IMR-90 (cell line): ENCODE measurements at regions not wholly inside any gene's neighbourhood (a gene's known extent, or its start where the extent isn't known, plus 50 kb on each side); places are given as distances from the start of the nearest gene placed in this dataset.

Source experiments
- ATAC-seq: fragments of 200-7000 bp; cut with Tn5 transposase; 2 replicates; pipeline ENCODE4 v1.9.1; 2020; ENCODE audit warnings: low read depth, mild to moderate bottlenecking, moderate library complexity
- BruUV-seq: library from RNA; stranded (reverse); fragments of 400-500 nt; replicated peaks from 2 replicates; lab custom pipeline; 2021; lab: Mats Ljungman, UMichigan
- CTCF ChIA-PET: fragments of 300-600 bp; formaldehyde crosslinking; extraction: SDS; loops from one replicate; lab custom pipeline; 2021; ENCODE audit warnings: antibody characterized with exemption; lab: Yijun Ruan, JAX
- POLR2A ChIA-PET: fragments of 300-600 bp; sonication (Branson Sonifier 250); formaldehyde crosslinking; loops from one replicate; lab custom pipeline; 2022; ENCODE audit warnings: antibody characterized with exemption; ENCODE audit not compliant: unreplicated experiment; lab: Charles Lee
- DNase-seq: peaks from one replicate; pipeline ENCODE4 v3.0.0; 2013
- H2AFZ ChIP-seq: replicated peaks from 2 replicates; pipeline ENCODE3; 2013; ENCODE audit warnings: low read length, mild to moderate bottlenecking; ENCODE audit not compliant: poor library complexity
- H2AK5ac ChIP-seq: 2 replicates; pipeline ENCODE4 v1.6.1; 2013; ENCODE audit warnings: low read depth, low read length, inconsistent platforms
- H2AK9ac ChIP-seq: replicated peaks from 2 replicates; pipeline ENCODE3; 2013; ENCODE audit warnings: mild to moderate bottlenecking, low read depth, low read length, moderate library complexity; ENCODE audit not compliant: poor library complexity
- H2BK120ac ChIP-seq: 2 replicates; pipeline ENCODE4 v1.6.1; 2013; ENCODE audit warnings: low read depth, low read length, inconsistent platforms
- H2BK15ac ChIP-seq: 3 replicates; pipeline ENCODE4 v1.6.1; 2013; ENCODE audit warnings: low read depth, low read length, inconsistent platforms
- H2BK20ac ChIP-seq: 2 replicates; pipeline ENCODE4 v1.6.1; 2013; ENCODE audit warnings: low read depth, mild to moderate bottlenecking, inconsistent platforms, low read length, moderate library complexity
- H2BK5ac ChIP-seq: 2 replicates; pipeline ENCODE4 v1.6.1; 2013; ENCODE audit warnings: mild to moderate bottlenecking, low read depth, low read length, inconsistent platforms; ENCODE audit not compliant: poor library complexity, severe bottlenecking
- H3K14ac ChIP-seq: replicated peaks from 2 replicates; pipeline ENCODE4 v1.6.1; 2013; ENCODE audit warnings: low read depth, low read length, inconsistent platforms
- H3K18ac ChIP-seq: 2 replicates; pipeline ENCODE4 v1.6.1; 2013; ENCODE audit warnings: low read depth, low read length, control low read depth
- H3K23ac ChIP-seq: 2 replicates; pipeline ENCODE4 v1.6.1; 2013; ENCODE audit warnings: low read depth, low read length, inconsistent platforms
- H3K27ac ChIP-seq: 2 replicates; pipeline ENCODE4 v1.5.1; 2013; ENCODE audit warnings: mild to moderate bottlenecking, control low read depth, low read length; ENCODE audit not compliant: insufficient read depth
- H3K27me3 ChIP-seq: 2 replicates; pipeline ENCODE4 v1.6.1; 2013; ENCODE audit warnings: low read length; ENCODE audit not compliant: control insufficient read depth, insufficient read depth
- H3K36me3 ChIP-seq: 2 replicates; pipeline ENCODE4 v1.6.1; 2013; ENCODE audit warnings: low read length, mixed read lengths; ENCODE audit not compliant: control insufficient read depth, insufficient read depth
- H3K4ac ChIP-seq: 2 replicates; pipeline ENCODE4 v1.6.1; 2013; ENCODE audit warnings: low read depth, low read length, inconsistent platforms
- H3K4me1 ChIP-seq: 2 replicates; pipeline ENCODE4 v1.6.1; 2013; ENCODE audit warnings: low read length, mixed read lengths; ENCODE audit not compliant: control insufficient read depth, insufficient read depth
- H3K4me2 ChIP-seq: 2 replicates; pipeline ENCODE4 v1.6.1; 2013; ENCODE audit warnings: low read depth, mild to moderate bottlenecking, control low read depth, low read length, moderate library complexity
- H3K4me3 ChIP-seq: 2 replicates; pipeline ENCODE4 v1.5.1; 2013; ENCODE audit warnings: low read depth, mild to moderate bottlenecking, control low read depth, low read length, moderate library complexity; ENCODE audit not compliant: insufficient read depth
- H3K56ac ChIP-seq: 2 replicates; pipeline ENCODE4 v1.6.1; 2013; ENCODE audit warnings: low read length, inconsistent platforms; ENCODE audit not compliant: insufficient read depth; ENCODE audit errors: extremely low read depth
- H3K79me1 ChIP-seq, 2 experiments: 2 replicates each; pipeline ENCODE4 v1.6.1; 2013; ENCODE audit warnings: low read length in 2 of 2, inconsistent platforms in 1 of 2, low read depth in 1 of 2
- H3K9ac ChIP-seq: 2 replicates; pipeline ENCODE4 v1.6.1; 2013; ENCODE audit warnings: low read depth, low read length, control low read depth
- H3K9me1 ChIP-seq: 2 replicates; pipeline ENCODE4 v1.6.1; 2013; ENCODE audit warnings: low read length, inconsistent platforms; ENCODE audit not compliant: insufficient read depth
- H3K9me3 ChIP-seq: 2 replicates; pipeline ENCODE4 v1.6.1; 2013; ENCODE audit warnings: low read length; ENCODE audit not compliant: control insufficient read depth, insufficient read depth
- H4K20me1 ChIP-seq: 2 replicates; pipeline ENCODE4 v1.6.1; 2013; ENCODE audit warnings: low read length, inconsistent platforms; ENCODE audit not compliant: insufficient read depth
- H4K5ac ChIP-seq: 2 replicates; pipeline ENCODE4 v1.6.1; 2013; ENCODE audit warnings: mild to moderate bottlenecking, low read depth, low read length, control low read depth
- H4K8ac ChIP-seq, 2 experiments: 2 replicates each; pipeline ENCODE4 v1.6.1; 2013; ENCODE audit warnings: low read depth in 2 of 2, low read length in 2 of 2, control low read depth in 1 of 2, inconsistent platforms in 1 of 2
- H4K91ac ChIP-seq: 2 replicates; pipeline ENCODE4 v1.6.1; 2013; ENCODE audit warnings: low read depth, low read length, inconsistent platforms; ENCODE audit not compliant: insufficient read depth
- BHLHE40 ChIP-seq: fragments of 150-350 bp; IDR thresholded peaks from 2 replicates; pipeline ENCODE4 v1.6.1; 2016; ENCODE audit warnings: mild to moderate bottlenecking, low read depth, low read length
- CEBPB ChIP-seq: IDR thresholded peaks from 2 replicates; pipeline ENCODE4 v1.6.1; 2012; ENCODE audit warnings: low read depth, low read length, improper control_type of control experiment
- CHD1 ChIP-seq: IDR thresholded peaks from 2 replicates; pipeline ENCODE4 v1.6.1; 2012; ENCODE audit warnings: low read depth, low read length, improper control_type of control experiment
- CTCF ChIP-seq: conservative IDR thresholded peaks from 2 replicates; pipeline ENCODE4 v1.5.1; 2012; ENCODE audit warnings: mild to moderate bottlenecking, low read depth, low read length, improper control_type of control experiment
- ELK1 ChIP-seq: fragments of 150-350 bp; IDR thresholded peaks from 2 replicates; pipeline ENCODE4 v1.6.1; 2016; ENCODE audit warnings: low read depth, mild to moderate bottlenecking, low read length, moderate library complexity, borderline replicate concordance
- FOS ChIP-seq: fragments of 150-350 bp; IDR thresholded peaks from 2 replicates; pipeline ENCODE4 v1.6.1; 2016; ENCODE audit warnings: low read depth, low read length
- MAFK ChIP-seq: IDR thresholded peaks from 2 replicates; pipeline ENCODE4 v1.6.1; 2012; ENCODE audit warnings: low read depth, low read length, improper control_type of control experiment
- MAZ ChIP-seq: IDR thresholded peaks from 2 replicates; pipeline ENCODE4 v1.6.1; 2012; ENCODE audit warnings: low read depth, mild to moderate bottlenecking, low read length, improper control_type of control experiment, moderate library complexity, borderline replicate concordance
- MXI1 ChIP-seq: IDR thresholded peaks from 2 replicates; pipeline ENCODE4 v1.6.1; 2012; ENCODE audit warnings: low read depth, mild to moderate bottlenecking, low read length, moderate library complexity, borderline replicate concordance
- NFE2L2 ChIP-seq: fragments of 150-350 bp; IDR thresholded peaks from 2 replicates; pipeline ENCODE4 v1.6.1; 2016; ENCODE audit warnings: low read depth, mild to moderate bottlenecking, low read length
- POLR2A ChIP-seq: IDR thresholded peaks from 2 replicates; pipeline ENCODE4 v1.6.1; 2012; ENCODE audit warnings: mild to moderate bottlenecking, low read depth, low read length
- RAD21 ChIP-seq: IDR thresholded peaks from 2 replicates; pipeline ENCODE4 v1.6.1; 2012; ENCODE audit warnings: low read length, improper control_type of control experiment
- RCOR1 ChIP-seq: IDR thresholded peaks from 2 replicates; pipeline ENCODE4 v1.6.1; 2012; ENCODE audit warnings: mild to moderate bottlenecking, low read length, improper control_type of control experiment; ENCODE audit not compliant: insufficient replicate concordance
- RFX5 ChIP-seq: IDR thresholded peaks from 2 replicates; pipeline ENCODE4 v1.8.0; 2012; ENCODE audit warnings: low read depth, mild to moderate bottlenecking, low read length, moderate library complexity
- SMC3 ChIP-seq: fragments of 150-350 bp; IDR thresholded peaks from 2 replicates; pipeline ENCODE4 v1.6.1; 2016; ENCODE audit warnings: low read depth, mild to moderate bottlenecking, antibody characterized with exemption, low read length, moderate library complexity
- USF2 ChIP-seq: fragments of 150-350 bp; IDR thresholded peaks from 2 replicates; pipeline ENCODE4 v1.6.1; 2017; ENCODE audit warnings: mild to moderate bottlenecking, antibody characterized with exemption, low read length, low read depth
- WGBS, 2 experiments: methylation state at CpG; one replicate each; pipeline versions ENCODE4 v1.1.5 to v1.1.7; 2013; ENCODE audit warnings: missing lambda C conversion rate in 2 of 2; ENCODE audit not compliant: insufficient read length in 1 of 2; ENCODE audit errors: extremely low coverage in 2 of 2; 5-methylcytosine and 5-hydroxymethylcytosine counted together
- dilution Hi-C: fragments of 300-500 bp; cut with HindIII; formaldehyde crosslinking; loops from one replicate; pipeline ENCODE4 v1.14.3; 2018; ENCODE audit warnings: low sequenced_read_pairs; ENCODE audit not compliant: unreplicated experiment
- in situ Hi-C: fragments of 300-500 bp; cut with MboI; formaldehyde crosslinking; loops from 3 replicates; pipeline ENCODE4 v1.14.3; 2019; ENCODE audit warnings: low sequenced_read_pairs, inconsistent platforms, mixed read lengths
- intact Hi-C: fragments of 100-400 bp; cut with micrococcal nuclease; formaldehyde crosslinking; loops from 2 replicates; pipeline ENCODE4 v1.10.0; 2022

GRCh38 chr5:51096859-51097258 lies 286.4 kb upstream of the ISL1 start:
- no peak for DNase-seq
- no peak overlapping the region for H4K8ac ChIP-seq
- H2BK15ac ChIP-seq: no peak overlapping the region
- no peak overlapping the region for H3K14ac ChIP-seq
- H2BK20ac ChIP-seq: no peak overlapping the region
- peaks cover 7% of the 10 kb centered on the region for H3K9me3 ChIP-seq
- no peaks in the 10 kb centered on the region for H4K20me1 ChIP-seq
- no peak overlapping the region for H2BK120ac ChIP-seq
- no peaks in the 10 kb centered on the region for H3K36me3 ChIP-seq
- no peak overlapping the region for H4K91ac ChIP-seq
- no peak overlapping the region for H2BK5ac ChIP-seq
- H2AK9ac ChIP-seq: no peak overlapping the region
- no peak overlapping the region for H2AK5ac ChIP-seq
- intact Hi-C loops (no loop called here), in situ Hi-C loops (no loop called here), dilution Hi-C loops (no loop called here)
- H3K4ac ChIP-seq: no peak overlapping the region
- H3K27ac ChIP-seq: no peak overlapping the region
- H3K9me1 ChIP-seq: no peaks in the 10 kb centered on the region
- no peak overlapping the region for H4K5ac ChIP-seq
- H3K9ac ChIP-seq: no peak overlapping the region
- no peaks in the 10 kb centered on the region for H3K79me1 ChIP-seq
- no CpG with 5 or more reads among the region's 3 CpGs for WGBS, 2 experiments
- no peak for ATAC-seq
- H2AFZ ChIP-seq: no peak overlapping the region
- no peak overlapping the region for H3K4me2 ChIP-seq
- H3K4me1 ChIP-seq: no peaks in the 10 kb centered on the region
- no peak overlapping the region for H3K4me3 ChIP-seq
- no peak overlapping the region for H3K23ac ChIP-seq
- no peak overlapping the region for H3K18ac ChIP-seq
- POLR2A ChIA-PET: no interaction called here
- CTCF ChIA-PET: no interaction called here
- no TSS peak for BruUV-seq
- H3K56ac ChIP-seq: no peak overlapping the region
- H3K27me3 ChIP-seq: no peaks in the 10 kb centered on the region
- TF ChIP-seq MAFK (no peak), NFE2L2 (no peak), SMC3 (no peak), FOS (no peak), RAD21 (no peak), MAZ (no peak), MXI1 (no peak), BHLHE40 (no peak), CEBPB (no peak), RFX5 (no peak), CHD1 (no peak), ELK1 (no peak), RCOR1 (no peak), POLR2A (no peak), CTCF (no peak), USF2 (no peak)
